ENCODE measurements at regions not wholly inside any gene's neighbourhood (a gene's known extent, or its start where the extent isn't known, plus 50 kb on each side); places are given as distances from the start of the nearest gene placed in this dataset.

- FAIRE-seq = no peak
Measured at GRCh38 chr2:16561676-16562075, 104.0 kb downstream of the CYRIA start.

- FAIRE-seq = no peak
Measured at GRCh38 chr2:16561251-16561650, 104.4 kb downstream of the CYRIA start.

- no peak for FAIRE-seq
Measured at GRCh38 chr2:16559278-16560067, 106.2 kb downstream of the CYRIA start.

GRCh38 chr2:16554060-16554583, 111.5 kb downstream of the CYRIA start:
- no peak for FAIRE-seq

GRCh38 chr2:16553226-16553625, 112.4 kb downstream of the CYRIA start:
- FAIRE-seq = no peak

GRCh38 chr2:16552202-16552601, 113.4 kb downstream of the CYRIA start:
- no peak for FAIRE-seq

GRCh38 chr2:16548036-16548435, 117.6 kb downstream of the CYRIA start:
- FAIRE-seq = no peak

GRCh38 chr2:16546128-16546754, 119.4 kb downstream of the CYRIA start:
- FAIRE-seq = no peak

GRCh38 chr2:16538707-16539106, 126.9 kb downstream of the CYRIA start:
- FAIRE-seq = no peak

GRCh38 chr2:16537347-16537746, 128.3 kb downstream of the CYRIA start:
- FAIRE-seq = no peak

- FAIRE-seq = no peak
Measured at GRCh38 chr2:16526193-16526592, 139.4 kb downstream of the CYRIA start.

- FAIRE-seq = no peak
Measured at GRCh38 chr2:16525265-16525887, 140.3 kb downstream of the CYRIA start.

GRCh38 chr2:16523711-16524110, 141.9 kb downstream of the CYRIA start:
- no peak for FAIRE-seq

GRCh38 chr2:16522031-16522831, 143.4 kb downstream of the CYRIA start:
- FAIRE-seq = no peak

- no peak for FAIRE-seq
Measured at GRCh38 chr2:16520891-16521290, 144.7 kb downstream of the CYRIA start.

- no peak for FAIRE-seq
Measured at GRCh38 chr2:16515696-16516095, 149.9 kb downstream of the CYRIA start.

GRCh38 chr2:16513626-16514025, 152.0 kb downstream of the CYRIA start:
- FAIRE-seq = no peak

- FAIRE-seq = no peak
Measured at GRCh38 chr2:16511041-16511440, 154.6 kb downstream of the CYRIA start.

GRCh38 chr2:16509042-16509441, 156.6 kb downstream of the CYRIA start:
- no peak for FAIRE-seq

GRCh38 chr2:16508490-16508851, 157.2 kb downstream of the CYRIA start:
- no peak for FAIRE-seq

GRCh38 chr2:16507655-16508489, 157.8 kb downstream of the CYRIA start:
- no peak for FAIRE-seq

GRCh38 chr2:16506366-16506765, 159.3 kb downstream of the CYRIA start:
- no peak for FAIRE-seq
